ENCODE measurements at regions not wholly inside any gene's neighbourhood (a gene's known extent, or its start where the extent isn't known, plus 50 kb on each side); places are given as distances from the start of the nearest gene placed in this dataset.

GRCh38 chr4:54167508-54167907, 61.6 kb upstream of the PDGFRA start:
- H3K4me1 ChIP-seq (ENCODE audit: insufficient read depth, low read length), result peaks cover 18% of the 10 kb centered on the region
- no peak overlapping the region for H3K4me2 ChIP-seq (ENCODE audit: low read length)
- H4K20me1 ChIP-seq (ENCODE audit: insufficient read depth, low read length), result no peaks in the 10 kb centered on the region
- peaks cover 2% of the 10 kb centered on the region for H3K36me3 Mint-ChIP-seq (ENCODE audit: low read depth, unreplicated experiment)
- DNase-seq (ENCODE audit: low read depth) (no peak), FAIRE-seq (no peak)
- no peaks in the 10 kb centered on the region for H3K9me3 Mint-ChIP-seq (ENCODE audit: unreplicated experiment)
- H3K4me1 Mint-ChIP-seq (ENCODE audit: low read depth, unreplicated experiment), result peaks cover 23% of the 10 kb centered on the region
- no peaks in the 10 kb centered on the region for H3K79me2 ChIP-seq (ENCODE audit: insufficient read depth, low read length)
- H3K9ac ChIP-seq (ENCODE audit: low read length), result no peak overlapping the region
- no peak overlapping the region for H2AFZ ChIP-seq (ENCODE audit: low read depth, low read length)
- no peak overlapping the region for H3K27ac Mint-ChIP-seq (ENCODE audit: unreplicated experiment)
- no peak overlapping the region for H3K27ac ChIP-seq (ENCODE audit: low read depth, low read length)
- H3K4me3 Mint-ChIP-seq (ENCODE audit: unreplicated experiment), result no peak overlapping the region
- no peaks in the 10 kb centered on the region for H3K9me3 ChIP-seq (ENCODE audit: insufficient read depth, low read depth, low read length)
- no peak overlapping the region for H3K4me3 ChIP-seq (ENCODE audit: insufficient read depth, low read depth, low read length)
- no peaks in the 10 kb centered on the region for H3K27me3 Mint-ChIP-seq (ENCODE audit: low read depth, unreplicated experiment)
- no peak for TF ChIP-seq EZH2 (IDR thresholded peaks at IDR 0.05; ENCODE audit: insufficient read depth, low read length)
- TF ChIP-seq CTCF (IDR thresholded peaks at IDR 0.05; ENCODE audit: insufficient read depth, low read depth, low read length), result no peak
- no peaks in the 10 kb centered on the region for H3K27me3 ChIP-seq (ENCODE audit: insufficient read depth, low read length)
- no peaks in the 10 kb centered on the region for H3K36me3 ChIP-seq (ENCODE audit: insufficient read depth, low read length)

- H2AFZ ChIP-seq (ENCODE audit: low read depth, low read length), result peak overlapping the region; percentile 35
- no peaks in the 10 kb centered on the region for H3K27me3 ChIP-seq (ENCODE audit: insufficient read depth, low read length)
- H3K27me3 Mint-ChIP-seq (ENCODE audit: low read depth, unreplicated experiment), result no peaks in the 10 kb centered on the region
- H3K4me3 ChIP-seq (ENCODE audit: insufficient read depth, low read depth, low read length), result no peak overlapping the region
- H3K27ac ChIP-seq (ENCODE audit: low read depth, low read length), result no peak overlapping the region
- H3K79me2 ChIP-seq (ENCODE audit: insufficient read depth, low read length), result no peaks in the 10 kb centered on the region
- H3K4me2 ChIP-seq (ENCODE audit: low read length), result peak overlapping the region; percentile 34
- H3K36me3 ChIP-seq (ENCODE audit: insufficient read depth, low read length), result no peaks in the 10 kb centered on the region
- peaks cover 21% of the 10 kb centered on the region for H3K4me1 Mint-ChIP-seq (ENCODE audit: low read depth, unreplicated experiment)
- no peaks in the 10 kb centered on the region for H3K9me3 Mint-ChIP-seq (ENCODE audit: unreplicated experiment)
- TF ChIP-seq CTCF (IDR thresholded peaks at IDR 0.05; ENCODE audit: insufficient read depth, low read depth, low read length) (no peak), EZH2 (IDR thresholded peaks at IDR 0.05; ENCODE audit: insufficient read depth, low read length) (no peak)
- peaks cover 2% of the 10 kb centered on the region for H3K36me3 Mint-ChIP-seq (ENCODE audit: low read depth, unreplicated experiment)
- no peaks in the 10 kb centered on the region for H4K20me1 ChIP-seq (ENCODE audit: insufficient read depth, low read length)
- H3K4me1 ChIP-seq (ENCODE audit: insufficient read depth, low read length), result peaks cover 18% of the 10 kb centered on the region
- FAIRE-seq (no peak), DNase-seq (ENCODE audit: low read depth) (peak; percentile 44)
- no peak overlapping the region for H3K4me3 Mint-ChIP-seq (ENCODE audit: unreplicated experiment)
- H3K27ac Mint-ChIP-seq (ENCODE audit: unreplicated experiment), result no peak overlapping the region
- H3K9ac ChIP-seq (ENCODE audit: low read length), result no peak overlapping the region
- no peaks in the 10 kb centered on the region for H3K9me3 ChIP-seq (ENCODE audit: insufficient read depth, low read depth, low read length)
Observed at GRCh38 chr4:54169176-54169575, 59.9 kb upstream of the PDGFRA start.

- Mint-ChIP-seq H3K4me1 (ENCODE audit: low read depth, unreplicated experiment) (peaks cover 6% of the 10 kb centered on the region), H3K27me3 (ENCODE audit: low read depth, unreplicated experiment) (peaks cover 3% of the 10 kb centered on the region), H3K4me3 (ENCODE audit: unreplicated experiment) (no peak overlapping the region), H3K36me3 (ENCODE audit: low read depth, unreplicated experiment) (peaks cover 2% of the 10 kb centered on the region), H3K27ac (ENCODE audit: unreplicated experiment) (no peak overlapping the region), H3K9me3 (ENCODE audit: unreplicated experiment) (no peaks in the 10 kb centered on the region)
- H3K79me2 ChIP-seq (ENCODE audit: insufficient read depth, low read length), result no peaks in the 10 kb centered on the region
- DNase-seq (ENCODE audit: low read depth) (no peak), FAIRE-seq (no peak)
- no peaks in the 10 kb centered on the region for H3K9me3 ChIP-seq (ENCODE audit: insufficient read depth, low read depth, low read length)
- TF ChIP-seq CTCF (IDR thresholded peaks at IDR 0.05; ENCODE audit: insufficient read depth, low read depth, low read length) (no peak), EZH2 (IDR thresholded peaks at IDR 0.05; ENCODE audit: insufficient read depth, low read length) (no peak)
- H3K4me2 ChIP-seq (ENCODE audit: low read length), result no peak overlapping the region
- H2AFZ ChIP-seq (ENCODE audit: low read depth, low read length), result no peak overlapping the region
- no peak overlapping the region for H3K27ac ChIP-seq (ENCODE audit: low read depth, low read length)
- H4K20me1 ChIP-seq (ENCODE audit: insufficient read depth, low read length), result no peaks in the 10 kb centered on the region
- no peaks in the 10 kb centered on the region for H3K36me3 ChIP-seq (ENCODE audit: insufficient read depth, low read length)
- no peaks in the 10 kb centered on the region for H3K27me3 ChIP-seq (ENCODE audit: insufficient read depth, low read length)
- H3K9ac ChIP-seq (ENCODE audit: low read length), result no peak overlapping the region
- peaks cover 5% of the 10 kb centered on the region for H3K4me1 ChIP-seq (ENCODE audit: insufficient read depth, low read length)
- H3K4me3 ChIP-seq (ENCODE audit: insufficient read depth, low read depth, low read length), result no peak overlapping the region
Observed at GRCh38 chr4:54172156-54172555, 56.9 kb upstream of the PDGFRA start.
